Gastrocnemius medialis (tissue), 4 donors: ENCODE measurements at regions not wholly inside any gene's neighbourhood (a gene's known extent, or its start where the extent isn't known, plus 50 kb on each side); places are given as distances from the start of the nearest gene placed in this dataset.

Experiments
- CTCF ChIP-seq, 5 experiments: fragments of 450-650 bp in 3 of 5; fragments of 200-600 bp in 2 of 5; sonication (generic) in 2 of 5; IDR thresholded peaks in 4 of 5; conservative IDR thresholded peaks in 1 of 5; 1 replicate in 4 of 5; 2 replicates in 1 of 5; pipeline ENCODE4 v1.5.1; 2016 to 2019; ENCODE audit warnings: antibody characterized with exemption in 5 of 5, mild to moderate bottlenecking in 3 of 5, moderate library complexity in 3 of 5
- POLR2A ChIP-seq, 2 donors: fragments of 450-650 bp; IDR thresholded peaks; one replicate each; pipeline ENCODE4 v1.6.1; 2017; ENCODE audit warnings: antibody characterized with exemption in 2 of 2, mild to moderate bottlenecking in 2 of 2, moderate library complexity in 2 of 2

DNA sequence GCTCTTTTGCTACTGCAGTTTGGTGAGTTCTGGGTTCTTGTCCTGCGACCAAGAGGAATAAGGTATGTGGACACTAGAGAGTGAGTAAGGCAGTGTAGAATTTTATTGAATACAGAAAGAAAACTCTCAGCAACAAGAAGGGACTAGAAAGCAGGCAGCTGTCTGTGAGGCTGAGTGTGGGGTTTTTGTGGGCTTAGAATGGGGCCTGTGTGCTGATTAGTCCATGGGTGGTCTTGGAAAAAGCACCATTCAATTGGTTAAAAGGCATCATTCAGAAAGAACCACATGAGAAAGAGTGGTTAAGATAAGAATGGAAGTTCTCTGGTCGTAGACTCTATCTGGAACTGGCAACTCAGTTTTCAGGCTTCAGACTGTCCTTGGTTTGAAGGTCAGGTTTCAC, 298.8 kb downstream of the TGFB2 start:
- TF ChIP-seq POLR2A (IDR thresholded peaks at IDR 0.05) = no peak
- TF ChIP-seq CTCF (IDR thresholded peaks at IDR 0.05 in 4 of 5, conservative IDR thresholded peaks at IDR 0.05 in 1 of 5) = no peak
